NCI-H1930 (cell line): ENCODE measurements at regions not wholly inside any gene's neighbourhood (a gene's known extent, or its start where the extent isn't known, plus 50 kb on each side); places are given as distances from the start of the nearest gene placed in this dataset.
"Not testable (repeated sequence)": the region's sequence is repeated elsewhere in the genome, so short reads cannot be mapped to it uniquely, and the experiment has no call there.

Source experiments
- DNase-seq, 2 experiments: peaks; one replicate each; lab custom pipeline; 2025; lab: John Stamatoyannopoulos, UW

DNA sequence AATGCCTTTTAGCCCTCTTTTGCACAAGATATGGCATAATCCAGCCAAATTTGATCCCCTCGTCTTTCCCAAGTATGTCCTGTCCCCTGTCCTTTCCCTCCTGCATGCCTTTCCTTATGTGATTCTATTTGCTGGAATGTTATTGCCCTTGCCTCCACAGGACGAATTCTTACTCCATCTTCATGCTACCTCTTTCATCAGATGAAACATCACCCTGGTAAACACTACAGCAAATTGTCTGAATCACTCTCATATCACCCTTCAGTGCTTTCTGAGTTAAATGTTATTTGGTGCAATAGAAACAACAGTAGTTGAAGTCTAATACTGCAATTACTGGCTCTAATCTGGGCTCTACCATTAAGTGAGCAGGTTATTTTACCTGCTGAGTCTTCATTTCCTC is 52.2 kb upstream of the FAT1 start:
- no peak for DNase-seq

- DNase-seq = no peak
Observed at GRCh38 chr4:186778134-186778533, 54.5 kb upstream of the FAT1 start.

- no peak for DNase-seq
Observed at GRCh38 chr4:186780291-186781031, 56.8 kb upstream of the FAT1 start.

- DNase-seq = no peak
Observed at GRCh38 chr4:186781032-186781917, 57.6 kb upstream of the FAT1 start.

- no peak for DNase-seq
Observed at GRCh38 chr4:186782302-186782701, 58.6 kb upstream of the FAT1 start.

DNA sequence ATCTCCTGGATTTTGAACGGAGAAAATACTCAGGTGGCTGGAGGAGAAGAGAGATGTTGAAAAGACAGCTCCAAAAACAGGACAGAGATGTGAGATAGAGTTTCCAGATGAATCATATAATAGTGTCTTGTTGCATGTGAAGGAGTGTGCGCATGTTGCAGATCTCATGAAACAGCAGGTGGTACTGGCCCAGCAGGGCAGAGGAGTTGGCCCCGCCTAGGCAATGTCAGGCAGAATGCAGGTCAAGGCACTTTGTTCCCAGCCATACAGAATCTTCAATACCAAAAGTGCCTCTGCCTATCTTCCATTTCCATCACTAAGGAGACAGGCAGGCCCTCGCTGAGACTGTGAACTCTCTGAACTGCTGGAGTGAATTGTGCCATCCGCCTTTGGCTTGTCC is 63.9 kb upstream of the FAT1 start:
- no peak for DNase-seq

DNA sequence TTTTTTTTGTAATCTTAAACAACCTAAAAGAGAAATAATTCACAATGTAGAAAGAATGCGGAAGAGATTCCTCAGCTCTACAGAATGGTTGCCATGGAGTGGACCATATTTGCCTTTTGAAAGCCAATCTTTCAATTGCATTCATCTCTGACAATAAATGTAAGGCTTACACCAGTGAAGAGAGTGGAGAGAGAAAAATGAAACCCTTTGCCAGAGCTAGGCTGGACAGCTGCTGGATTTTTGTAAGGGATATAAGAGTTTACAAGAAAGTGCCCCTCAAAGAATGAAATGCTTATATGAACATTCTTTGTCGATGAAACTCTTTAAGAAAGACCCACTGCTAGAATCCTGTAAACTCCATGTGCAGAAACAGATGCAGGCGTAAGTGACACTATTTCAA is 66.0 kb upstream of the FAT1 start:
- DNase-seq = no peak

DNA sequence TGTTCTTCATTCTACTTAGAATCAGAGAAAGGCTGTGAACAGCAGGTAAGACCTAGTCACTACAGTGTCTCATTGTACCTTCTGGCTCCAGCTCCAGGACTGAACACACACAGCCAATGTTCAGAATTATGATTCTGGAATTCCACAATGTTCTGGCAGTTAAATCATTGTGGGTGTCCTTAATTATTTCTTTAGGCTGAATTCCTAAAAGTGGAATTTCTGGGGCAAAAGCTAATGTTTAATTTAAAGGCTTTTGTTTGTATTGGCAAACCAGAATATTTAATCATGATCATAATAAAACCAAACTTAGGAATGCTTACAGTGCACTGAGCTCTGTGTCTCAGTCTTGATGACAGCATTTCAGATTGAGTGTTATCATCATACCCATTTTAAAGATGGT is 67.0 kb upstream of the FAT1 start:
- DNase-seq = no peak

DNA sequence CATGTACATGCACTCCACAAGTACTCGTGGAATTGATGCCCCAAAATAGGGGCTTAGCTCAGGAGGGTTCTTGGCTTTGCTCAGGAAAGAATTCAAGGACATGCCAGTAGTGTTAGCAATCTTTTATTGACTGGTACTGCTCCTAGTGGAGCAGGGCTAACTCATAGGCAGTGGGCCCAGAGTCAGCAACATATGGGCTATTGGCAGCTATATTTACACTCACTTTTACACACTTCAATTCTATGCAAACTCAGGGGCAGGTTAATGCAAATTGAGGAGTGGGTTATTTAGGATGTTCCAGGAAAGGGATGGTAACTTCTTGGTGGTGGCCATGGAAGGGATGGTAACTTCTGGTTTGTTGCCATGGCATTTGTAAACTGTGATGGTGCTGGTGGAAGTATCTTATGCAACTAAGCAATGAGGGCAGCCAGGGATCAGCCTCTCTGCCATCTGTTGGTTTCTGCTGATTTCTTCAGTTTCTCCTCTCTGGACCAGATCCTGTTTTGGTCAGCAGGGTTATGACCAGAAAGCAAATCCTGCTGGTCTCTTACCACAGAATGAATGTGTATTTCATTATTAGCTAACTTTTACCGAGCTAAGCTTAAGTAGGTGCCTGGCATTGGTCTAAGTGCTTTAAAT is 69.2 kb upstream of the FAT1 start:
- DNase-seq = no peak

DNA sequence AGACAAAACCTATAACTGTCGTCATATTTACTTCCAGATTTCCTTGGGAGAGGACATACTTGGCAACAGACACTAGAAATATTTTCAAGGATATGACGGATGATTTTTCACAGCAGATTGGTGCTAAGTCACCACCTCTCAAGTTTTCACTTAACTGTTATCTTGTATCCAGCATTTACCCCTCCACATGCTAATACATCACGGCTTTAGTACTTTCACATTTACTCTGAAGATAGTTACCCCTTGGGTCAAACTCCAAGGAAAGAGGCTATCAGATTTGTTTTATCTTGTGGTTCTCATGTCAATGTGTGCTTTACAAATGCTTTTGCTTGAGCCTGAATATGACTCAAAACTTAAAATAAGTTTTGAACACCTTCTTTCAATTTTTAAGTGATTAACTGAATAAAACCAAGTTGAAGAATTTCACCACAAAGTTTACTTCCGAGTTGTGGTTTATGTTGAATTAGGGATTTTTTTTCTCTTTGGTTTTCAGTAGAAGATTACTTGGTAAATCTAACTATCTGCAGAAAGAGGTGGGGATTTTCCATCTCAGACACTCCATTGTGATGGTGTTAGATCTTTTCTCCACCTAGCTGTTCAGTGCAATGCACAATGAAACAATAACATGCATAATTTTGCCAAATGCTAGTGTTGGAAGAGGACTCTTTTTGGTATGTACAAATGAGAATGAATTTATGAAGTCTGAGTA is 75.4 kb upstream of the FAT1 start:
- DNase-seq = no peak

DNA sequence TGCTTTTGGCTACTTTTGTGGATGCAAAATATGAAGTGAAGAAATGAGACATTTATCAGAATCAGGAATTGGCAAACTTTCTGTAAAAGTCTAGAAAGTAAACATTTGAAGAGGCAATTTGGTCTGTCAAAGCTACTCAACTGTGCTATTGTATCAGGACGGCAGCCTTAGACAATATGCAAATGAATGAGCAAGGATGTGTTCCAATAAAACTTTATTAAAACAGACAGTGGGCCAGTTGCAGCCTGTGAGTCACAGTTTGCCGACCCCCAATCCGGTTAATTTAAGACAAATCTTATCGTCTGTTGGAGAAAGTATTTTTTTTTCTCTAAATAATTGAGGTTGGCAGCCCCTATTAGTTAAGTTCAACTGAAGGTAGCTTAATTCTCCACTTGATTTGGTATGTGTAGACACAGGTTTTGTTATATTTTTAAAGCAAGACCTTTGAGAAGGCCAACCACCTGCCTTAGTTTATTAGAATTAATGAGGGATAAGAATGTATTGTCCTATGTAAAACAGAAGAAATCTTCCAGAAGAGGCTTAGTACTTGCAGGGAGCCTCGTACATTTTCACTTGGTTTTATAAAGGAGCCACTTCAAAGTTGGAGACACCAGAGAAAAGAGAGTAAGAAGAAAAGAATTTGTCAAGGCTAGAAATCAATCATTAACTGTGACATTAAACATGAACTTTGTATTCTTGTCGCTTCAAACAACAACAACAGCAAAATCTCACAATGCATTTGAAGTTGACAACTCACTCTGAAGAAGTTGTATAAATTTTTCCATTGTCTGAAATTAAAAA is 81.6 kb upstream of the FAT1 start:
- DNase-seq = no peak

DNA sequence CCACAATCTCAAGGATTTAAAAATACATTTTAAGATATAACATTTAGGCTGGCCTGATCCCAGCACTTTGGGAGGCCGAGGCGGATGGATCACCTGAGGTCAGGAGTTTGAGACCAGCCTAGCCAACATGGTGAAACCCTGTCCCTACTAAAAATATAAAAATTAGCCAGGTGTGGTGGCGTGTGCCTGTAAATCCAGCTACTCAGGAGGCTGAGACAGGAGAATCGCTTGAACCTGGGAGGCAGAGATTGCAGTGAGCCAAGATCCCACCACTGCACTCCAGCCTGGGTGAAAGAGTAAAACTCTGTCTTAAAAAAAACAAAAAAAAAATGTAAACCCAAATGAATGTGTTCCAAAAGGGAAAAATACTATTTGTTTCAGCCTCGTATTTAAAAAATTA is 82.3 kb upstream of the FAT1 start:
- not testable (repeated sequence) for DNase-seq

DNA sequence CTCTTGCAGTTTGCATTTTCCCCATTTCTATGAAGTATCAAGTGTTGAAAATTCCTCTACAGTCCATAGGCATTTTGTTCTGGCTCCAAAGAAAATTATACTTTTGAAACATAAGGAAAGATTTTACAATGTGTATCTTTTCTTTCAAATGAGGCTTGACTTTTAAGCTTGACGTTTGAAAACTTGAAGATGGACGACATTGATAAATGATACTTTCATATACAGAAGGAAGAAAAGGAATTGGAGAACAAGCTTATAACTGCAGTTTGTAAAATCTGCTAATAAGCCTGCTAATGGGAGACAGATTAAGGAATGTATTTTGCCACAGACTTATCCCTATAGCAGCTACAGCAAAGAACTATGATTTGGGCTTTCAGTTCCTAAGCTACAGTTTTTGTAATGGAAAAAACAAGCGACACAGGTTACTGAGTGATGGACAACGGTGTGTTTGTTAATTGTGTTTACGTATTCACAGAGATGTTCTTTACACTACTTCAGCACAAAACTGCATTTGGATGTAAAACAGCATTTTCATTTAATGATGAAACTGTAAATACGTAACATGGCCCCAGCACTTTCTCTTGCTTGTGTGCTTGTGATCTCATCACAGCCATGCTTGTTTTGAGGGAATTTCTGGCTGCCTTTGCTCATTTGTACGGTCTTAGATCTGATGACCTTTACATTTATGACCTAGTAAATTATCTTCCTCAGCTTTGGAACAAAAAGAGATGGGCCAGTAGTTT is 83.2 kb upstream of the FAT1 start:
- DNase-seq = no peak

GRCh38 chr4:186807808-186808629 is 84.4 kb upstream of the FAT1 start:
- DNase-seq = no peak

- DNase-seq = no peak
Observed at GRCh38 chr4:186808630-186809018, 85.0 kb upstream of the FAT1 start.

DNA sequence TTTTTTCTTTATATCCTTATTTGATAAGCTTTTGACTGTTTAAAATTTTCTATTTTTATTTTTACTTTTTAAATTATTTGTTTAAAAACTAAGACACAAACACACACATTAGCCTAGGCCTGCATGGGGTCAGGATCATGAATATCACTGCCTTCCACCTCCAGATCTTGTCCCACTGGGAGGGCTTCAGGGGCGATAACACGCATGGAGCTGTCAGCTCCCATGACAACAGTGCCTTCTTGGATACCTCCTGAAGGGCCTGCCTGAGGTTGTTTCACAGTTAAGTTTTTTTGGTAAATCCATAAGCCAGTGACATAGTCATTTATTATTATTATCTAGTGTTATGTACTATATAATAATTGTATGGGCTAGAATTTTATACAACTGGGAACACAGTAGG is 85.4 kb upstream of the FAT1 start:
- no peak for DNase-seq

GRCh38 chr4:186810613-186811150 is 87.0 kb upstream of the FAT1 start:
- DNase-seq = no peak

GRCh38 chr4:186812592-186812991 is 88.9 kb upstream of the FAT1 start:
- no peak for DNase-seq

GRCh38 chr4:186813377-186814068 is 89.9 kb upstream of the FAT1 start:
- no peak for DNase-seq
